Liver (tissue), 8 donors: ENCODE measurements at regions not wholly inside any gene's neighbourhood (a gene's known extent, or its start where the extent isn't known, plus 50 kb on each side); places are given as distances from the start of the nearest gene placed in this dataset.

ENCODE experiments used
- DNase-seq: peaks from one replicate; pipeline ENCODE4 v3.0.0-alpha.2; 2017; ENCODE audit warnings: low spot score
- H3K27ac ChIP-seq, 2 donors: one replicate each; pipeline ENCODE4 v1.7.0; 2013; ENCODE audit warnings: inconsistent platforms in 2 of 2, low read length in 2 of 2, control low read depth in 1 of 2, low read depth in 1 of 2, mild to moderate bottlenecking in 1 of 2
- H3K27me3 ChIP-seq, 4 donors: one replicate each; pipeline versions ENCODE4 v1.6.1 to v1.7.0; 2013; ENCODE audit warnings: low read length in 3 of 4, inconsistent platforms in 1 of 4, mild to moderate bottlenecking in 1 of 4, moderate library complexity in 1 of 4; ENCODE audit not compliant: control insufficient read depth in 4 of 4, insufficient read depth in 4 of 4
- H3K36me3 ChIP-seq, 4 donors: one replicate each; pipeline versions ENCODE4 v1.6.1 to v1.7.0; 2013; ENCODE audit warnings: low read length in 3 of 4, mild to moderate bottlenecking in 3 of 4, low read depth in 1 of 4, moderate library complexity in 1 of 4; ENCODE audit not compliant: control insufficient read depth in 4 of 4, insufficient read depth in 3 of 4
- H3K4me1 ChIP-seq, 4 donors: one replicate each; pipeline versions ENCODE4 v1.6.1 to v1.7.0; 2013; ENCODE audit warnings: low read length in 3 of 4, mild to moderate bottlenecking in 3 of 4, moderate library complexity in 1 of 4; ENCODE audit not compliant: control insufficient read depth in 4 of 4, insufficient read depth in 4 of 4
- H3K4me3 ChIP-seq, 3 donors: one replicate each; pipeline versions ENCODE4 v1.6.1 to v1.7.0; 2013; ENCODE audit warnings: low read length in 3 of 3, control low read depth in 1 of 3, low read depth in 1 of 3, mild to moderate bottlenecking in 1 of 3
- H3K9ac ChIP-seq, 2 donors: one replicate each; pipeline ENCODE4 v1.7.0; 2013; ENCODE audit warnings: low read length in 2 of 2, mild to moderate bottlenecking in 2 of 2, moderate library complexity in 2 of 2, control low read depth in 1 of 2, low read depth in 1 of 2
- H3K9me3 ChIP-seq, 4 donors: one replicate each; pipeline versions ENCODE4 v1.6.1 to v1.7.0; 2013; ENCODE audit warnings: low read length in 3 of 4; ENCODE audit not compliant: control insufficient read depth in 4 of 4
- CTCF ChIP-seq: fragments of 150-350 bp; IDR thresholded peaks from 2 replicates; pipeline ENCODE4 v1.5.1; 2017; ENCODE audit warnings: improper control_type of control experiment, low read depth, low read length; ENCODE audit not compliant: missing input control
- EGR1 ChIP-seq, 2 donors: IDR thresholded peaks; 2 replicates each; pipeline ENCODE4 v1.6.1; 2016 to 2018; ENCODE audit warnings: antibody characterized with exemption in 2 of 2, low read depth in 2 of 2
- GABPA ChIP-seq, 2 donors: IDR thresholded peaks in 1 of 2; conservative IDR thresholded peaks in 1 of 2; 2 replicates each; pipeline ENCODE4 v1.6.1; 2016; ENCODE audit warnings: antibody characterized with exemption in 2 of 2, mild to moderate bottlenecking in 1 of 2, moderate library complexity in 1 of 2
- HNF4A ChIP-seq, 2 donors: conservative IDR thresholded peaks; 2 replicates each; pipeline ENCODE4 v1.6.1; 2016; ENCODE audit warnings: antibody characterized with exemption in 2 of 2, mild to moderate bottlenecking in 2 of 2
- HNF4G ChIP-seq: IDR thresholded peaks from 2 replicates; pipeline ENCODE4 v1.6.1; 2016; ENCODE audit warnings: antibody characterized with exemption
- JUND ChIP-seq, 2 donors: IDR thresholded peaks; 2 replicates each; pipeline ENCODE4 v1.6.1; 2016; ENCODE audit warnings: antibody characterized with exemption in 2 of 2
- RAD21 ChIP-seq, 2 donors: IDR thresholded peaks; 2 replicates each; pipeline ENCODE4 v1.6.1; 2016; ENCODE audit warnings: antibody characterized with exemption in 2 of 2, mild to moderate bottlenecking in 2 of 2
- RXRA ChIP-seq, 2 donors: IDR thresholded peaks; 2 replicates each; pipeline ENCODE4 v1.6.1; 2017 to 2018; ENCODE audit warnings: antibody characterized with exemption in 2 of 2, mild to moderate bottlenecking in 1 of 2
- YY1 ChIP-seq: IDR thresholded peaks from 2 replicates; pipeline ENCODE4 v1.6.1; 2016; ENCODE audit warnings: antibody characterized with exemption, mild to moderate bottlenecking
- WGBS: extraction: QIAGEN DNeasy Blood & Tissue Kit; methylation state at CpG from one replicate; pipeline ENCODE4 v1.1.7; 2013; 5-methylcytosine and 5-hydroxymethylcytosine counted together
- TF ChIP-seq, protein P1 (sequence below): IDR thresholded peaks from 2 replicates; pipeline ENCODE4 v1.6.1; 2016; ENCODE audit warnings: antibody characterized with exemption
- TF ChIP-seq, protein P2 (sequence below): IDR thresholded peaks from 2 replicates; pipeline ENCODE4 v1.6.1; 2016; ENCODE audit warnings: antibody characterized with exemption, mild to moderate bottlenecking
- donor health status: healthy.
- donor health status: healthy.
- donor health status: healthy.
- donor health status: healthy.
- donor health status: healthy.

- Histone ChIP-seq H3K4me3 (no peak overlapping the region), H3K27ac (no peak overlapping the region), H3K9ac (no peak overlapping the region), H3K4me1 (no peaks in the 10 kb centered on the region), H3K27me3 (no peaks in the 10 kb centered on the region), H3K36me3 (no peaks in the 10 kb centered on the region), H3K9me3 (no peaks in the 10 kb centered on the region)
- no peak for DNase-seq
- 79% methylated on average over 9 of the region's 9 CpGs for WGBS
- TF ChIP-seq YY1 (no peak), EGR1 (IDR thresholded peaks at IDR 0.05; ENCODE audit: low read depth in 2 of 2) (no peak), CTCF (no peak), RAD21 (IDR thresholded peaks at IDR 0.05) (no peak), JUND (IDR thresholded peaks at IDR 0.05) (no peak), GABPA (IDR thresholded peaks at IDR 0.05 in 1 of 2, conservative IDR thresholded peaks at IDR 0.05 in 1 of 2) (no peak), RXRA (IDR thresholded peaks at IDR 0.05) (no peak), HNF4G (no peak), HNF4A (conservative IDR thresholded peaks at IDR 0.05) (no peak)
- TF ChIP-seq, protein P1, sequence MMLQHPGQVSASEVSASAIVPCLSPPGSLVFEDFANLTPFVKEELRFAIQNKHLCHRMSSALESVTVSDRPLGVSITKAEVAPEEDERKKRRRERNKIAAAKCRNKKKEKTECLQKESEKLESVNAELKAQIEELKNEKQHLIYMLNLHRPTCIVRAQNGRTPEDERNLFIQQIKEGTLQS: no peak
- TF ChIP-seq, protein P2, sequence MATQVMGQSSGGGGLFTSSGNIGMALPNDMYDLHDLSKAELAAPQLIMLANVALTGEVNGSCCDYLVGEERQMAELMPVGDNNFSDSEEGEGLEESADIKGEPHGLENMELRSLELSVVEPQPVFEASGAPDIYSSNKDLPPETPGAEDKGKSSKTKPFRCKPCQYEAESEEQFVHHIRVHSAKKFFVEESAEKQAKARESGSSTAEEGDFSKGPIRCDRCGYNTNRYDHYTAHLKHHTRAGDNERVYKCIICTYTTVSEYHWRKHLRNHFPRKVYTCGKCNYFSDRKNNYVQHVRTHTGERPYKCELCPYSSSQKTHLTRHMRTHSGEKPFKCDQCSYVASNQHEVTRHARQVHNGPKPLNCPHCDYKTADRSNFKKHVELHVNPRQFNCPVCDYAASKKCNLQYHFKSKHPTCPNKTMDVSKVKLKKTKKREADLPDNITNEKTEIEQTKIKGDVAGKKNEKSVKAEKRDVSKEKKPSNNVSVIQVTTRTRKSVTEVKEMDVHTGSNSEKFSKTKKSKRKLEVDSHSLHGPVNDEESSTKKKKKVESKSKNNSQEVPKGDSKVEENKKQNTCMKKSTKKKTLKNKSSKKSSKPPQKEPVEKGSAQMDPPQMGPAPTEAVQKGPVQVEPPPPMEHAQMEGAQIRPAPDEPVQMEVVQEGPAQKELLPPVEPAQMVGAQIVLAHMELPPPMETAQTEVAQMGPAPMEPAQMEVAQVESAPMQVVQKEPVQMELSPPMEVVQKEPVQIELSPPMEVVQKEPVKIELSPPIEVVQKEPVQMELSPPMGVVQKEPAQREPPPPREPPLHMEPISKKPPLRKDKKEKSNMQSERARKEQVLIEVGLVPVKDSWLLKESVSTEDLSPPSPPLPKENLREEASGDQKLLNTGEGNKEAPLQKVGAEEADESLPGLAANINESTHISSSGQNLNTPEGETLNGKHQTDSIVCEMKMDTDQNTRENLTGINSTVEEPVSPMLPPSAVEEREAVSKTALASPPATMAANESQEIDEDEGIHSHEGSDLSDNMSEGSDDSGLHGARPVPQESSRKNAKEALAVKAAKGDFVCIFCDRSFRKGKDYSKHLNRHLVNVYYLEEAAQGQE: no peak
Observed at GRCh38 chr21:41648591-41649031, 118.2 kb downstream of the RIPK4 start.

GRCh38 chr21:41647806-41648561, 118.9 kb downstream of the RIPK4 start:
- Histone ChIP-seq H3K27me3 (no peaks in the 10 kb centered on the region), H3K36me3 (no peaks in the 10 kb centered on the region), H3K9ac (no peak overlapping the region), H3K27ac (no peak overlapping the region), H3K4me1 (no peaks in the 10 kb centered on the region), H3K9me3 (no peaks in the 10 kb centered on the region), H3K4me3 (no peak overlapping the region)
- WGBS: 89% methylated on average over 9 of the region's 9 CpGs
- TF ChIP-seq HNF4A (conservative IDR thresholded peaks at IDR 0.05): no peak
- no peak for DNase-seq
